Right lobe of liver (tissue), 4 donors: ENCODE measurements at regions not wholly inside any gene's neighbourhood (a gene's known extent, or its start where the extent isn't known, plus 50 kb on each side); places are given as distances from the start of the nearest gene placed in this dataset.

ENCODE experiments used
- POLR2A ChIP-seq: fragments of 450-650 bp; IDR thresholded peaks from one replicate; pipeline ENCODE4 v1.6.1; 2017; ENCODE audit warnings: antibody characterized with exemption, mild to moderate bottlenecking
- TF ChIP-seq, protein P1 (sequence below), 4 donors: fragments of 200-600 bp in 3 of 4; fragments of 450-650 bp in 1 of 4; IDR thresholded peaks; one replicate each; pipeline versions ENCODE4 v1.5.1 to v1.8.0; 2016 to 2022; ENCODE audit warnings: antibody characterized with exemption in 4 of 4, mild to moderate bottlenecking in 2 of 4
- donor health status: DM: no; HTN: no; CAD: no.
- donor health status: DM: no; HTN: no; CAD: no.
- donor health status: DM: no; HTN: yes; CAD: no.

GRCh38 chr7:81333004-81333403 lies 414.2 kb upstream of the SEMA3C start:
- no peak for TF ChIP-seq POLR2A
- TF ChIP-seq, protein P1, sequence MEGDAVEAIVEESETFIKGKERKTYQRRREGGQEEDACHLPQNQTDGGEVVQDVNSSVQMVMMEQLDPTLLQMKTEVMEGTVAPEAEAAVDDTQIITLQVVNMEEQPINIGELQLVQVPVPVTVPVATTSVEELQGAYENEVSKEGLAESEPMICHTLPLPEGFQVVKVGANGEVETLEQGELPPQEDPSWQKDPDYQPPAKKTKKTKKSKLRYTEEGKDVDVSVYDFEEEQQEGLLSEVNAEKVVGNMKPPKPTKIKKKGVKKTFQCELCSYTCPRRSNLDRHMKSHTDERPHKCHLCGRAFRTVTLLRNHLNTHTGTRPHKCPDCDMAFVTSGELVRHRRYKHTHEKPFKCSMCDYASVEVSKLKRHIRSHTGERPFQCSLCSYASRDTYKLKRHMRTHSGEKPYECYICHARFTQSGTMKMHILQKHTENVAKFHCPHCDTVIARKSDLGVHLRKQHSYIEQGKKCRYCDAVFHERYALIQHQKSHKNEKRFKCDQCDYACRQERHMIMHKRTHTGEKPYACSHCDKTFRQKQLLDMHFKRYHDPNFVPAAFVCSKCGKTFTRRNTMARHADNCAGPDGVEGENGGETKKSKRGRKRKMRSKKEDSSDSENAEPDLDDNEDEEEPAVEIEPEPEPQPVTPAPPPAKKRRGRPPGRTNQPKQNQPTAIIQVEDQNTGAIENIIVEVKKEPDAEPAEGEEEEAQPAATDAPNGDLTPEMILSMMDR (IDR thresholded peaks at IDR 0.05), result no peak
